ENCODE measurements at regions not wholly inside any gene's neighbourhood (a gene's known extent, or its start where the extent isn't known, plus 50 kb on each side); places are given as distances from the start of the nearest gene placed in this dataset.

GRCh38 chr5:123710031-123710430 is 198.1 kb downstream of the CSNK1G3 start:
- Histone ChIP-seq H3K36me3 (ENCODE audit: control insufficient read depth in 2 of 2, insufficient read depth in 1 of 2, low read length in 2 of 2) (no peaks in the 10 kb centered on the region), H3K9me3 (ENCODE audit: control insufficient read depth, insufficient read depth, low read depth, low read length) (no peaks in the 10 kb centered on the region), H3K4me3 (ENCODE audit: low read depth, low read length) (no peak overlapping the region), H3K27ac (ENCODE audit: extremely low read depth, low read depth, low read length) (no peak overlapping the region), H3K4me1 (ENCODE audit: control insufficient read depth, insufficient read depth, low read length) (no peaks in the 10 kb centered on the region)
- ChIA-PET CTCF (no interaction called here), POLR2A (no interaction called here)
- no peak for TF ChIP-seq ZNF654 (tag by site-specific recombination; IDR thresholded peaks at IDR 0.05; ENCODE audit: low read depth)
- no peak for TF ChIP-seq ZNF350 (tag by site-specific recombination; IDR thresholded peaks at IDR 0.05)
- TF ChIP-seq PATZ1 (tag by site-specific recombination; IDR thresholded peaks at IDR 0.05) = no peak
- TF ChIP-seq ZNF560 (tag by site-specific recombination; IDR thresholded peaks at IDR 0.05; ENCODE audit: borderline replicate concordance) = no peak
- TF ChIP-seq, protein P1, sequence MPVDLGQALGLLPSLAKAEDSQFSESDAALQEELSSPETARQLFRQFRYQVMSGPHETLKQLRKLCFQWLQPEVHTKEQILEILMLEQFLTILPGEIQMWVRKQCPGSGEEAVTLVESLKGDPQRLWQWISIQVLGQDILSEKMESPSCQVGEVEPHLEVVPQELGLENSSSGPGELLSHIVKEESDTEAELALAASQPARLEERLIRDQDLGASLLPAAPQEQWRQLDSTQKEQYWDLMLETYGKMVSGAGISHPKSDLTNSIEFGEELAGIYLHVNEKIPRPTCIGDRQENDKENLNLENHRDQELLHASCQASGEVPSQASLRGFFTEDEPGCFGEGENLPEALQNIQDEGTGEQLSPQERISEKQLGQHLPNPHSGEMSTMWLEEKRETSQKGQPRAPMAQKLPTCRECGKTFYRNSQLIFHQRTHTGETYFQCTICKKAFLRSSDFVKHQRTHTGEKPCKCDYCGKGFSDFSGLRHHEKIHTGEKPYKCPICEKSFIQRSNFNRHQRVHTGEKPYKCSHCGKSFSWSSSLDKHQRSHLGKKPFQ (tag by site-specific recombination; IDR thresholded peaks at IDR 0.05) = no peak
- TF ChIP-seq, protein P2, sequence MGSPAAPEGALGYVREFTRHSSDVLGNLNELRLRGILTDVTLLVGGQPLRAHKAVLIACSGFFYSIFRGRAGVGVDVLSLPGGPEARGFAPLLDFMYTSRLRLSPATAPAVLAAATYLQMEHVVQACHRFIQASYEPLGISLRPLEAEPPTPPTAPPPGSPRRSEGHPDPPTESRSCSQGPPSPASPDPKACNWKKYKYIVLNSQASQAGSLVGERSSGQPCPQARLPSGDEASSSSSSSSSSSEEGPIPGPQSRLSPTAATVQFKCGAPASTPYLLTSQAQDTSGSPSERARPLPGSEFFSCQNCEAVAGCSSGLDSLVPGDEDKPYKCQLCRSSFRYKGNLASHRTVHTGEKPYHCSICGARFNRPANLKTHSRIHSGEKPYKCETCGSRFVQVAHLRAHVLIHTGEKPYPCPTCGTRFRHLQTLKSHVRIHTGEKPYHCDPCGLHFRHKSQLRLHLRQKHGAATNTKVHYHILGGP (tag by site-specific recombination; IDR thresholded peaks at IDR 0.05) = no peak
- TF ChIP-seq ZNF37A (tag by site-specific recombination; IDR thresholded peaks at IDR 0.05) = no peak
- TF ChIP-seq ZNF155 (tag by site-specific recombination; IDR thresholded peaks at IDR 0.05) = no peak
- TF ChIP-seq ZNF48 (tag by site-specific recombination; IDR thresholded peaks at IDR 0.05) = no peak
- TF ChIP-seq ZNF664 (tag by site-specific recombination; IDR thresholded peaks at IDR 0.05) = no peak
- TF ChIP-seq ZNF549 (tag by site-specific recombination; IDR thresholded peaks at IDR 0.05) = no peak
- no peak for TF ChIP-seq ZNF596 (tag by site-specific recombination; IDR thresholded peaks at IDR 0.05)
- TF ChIP-seq SCRT1 (tag by site-specific recombination; IDR thresholded peaks at IDR 0.05; ENCODE audit: borderline replicate concordance) = no peak
- TF ChIP-seq ZNF423 (tag by site-specific recombination; IDR thresholded peaks at IDR 0.05) = no peak
- no peak for TF ChIP-seq PRDM1 (tag by site-specific recombination; IDR thresholded peaks at IDR 0.05)
- TF ChIP-seq ZNF311 (tag by site-specific recombination; IDR thresholded peaks at IDR 0.05; ENCODE audit: borderline replicate concordance) = no peak
- TF ChIP-seq, protein P3, sequence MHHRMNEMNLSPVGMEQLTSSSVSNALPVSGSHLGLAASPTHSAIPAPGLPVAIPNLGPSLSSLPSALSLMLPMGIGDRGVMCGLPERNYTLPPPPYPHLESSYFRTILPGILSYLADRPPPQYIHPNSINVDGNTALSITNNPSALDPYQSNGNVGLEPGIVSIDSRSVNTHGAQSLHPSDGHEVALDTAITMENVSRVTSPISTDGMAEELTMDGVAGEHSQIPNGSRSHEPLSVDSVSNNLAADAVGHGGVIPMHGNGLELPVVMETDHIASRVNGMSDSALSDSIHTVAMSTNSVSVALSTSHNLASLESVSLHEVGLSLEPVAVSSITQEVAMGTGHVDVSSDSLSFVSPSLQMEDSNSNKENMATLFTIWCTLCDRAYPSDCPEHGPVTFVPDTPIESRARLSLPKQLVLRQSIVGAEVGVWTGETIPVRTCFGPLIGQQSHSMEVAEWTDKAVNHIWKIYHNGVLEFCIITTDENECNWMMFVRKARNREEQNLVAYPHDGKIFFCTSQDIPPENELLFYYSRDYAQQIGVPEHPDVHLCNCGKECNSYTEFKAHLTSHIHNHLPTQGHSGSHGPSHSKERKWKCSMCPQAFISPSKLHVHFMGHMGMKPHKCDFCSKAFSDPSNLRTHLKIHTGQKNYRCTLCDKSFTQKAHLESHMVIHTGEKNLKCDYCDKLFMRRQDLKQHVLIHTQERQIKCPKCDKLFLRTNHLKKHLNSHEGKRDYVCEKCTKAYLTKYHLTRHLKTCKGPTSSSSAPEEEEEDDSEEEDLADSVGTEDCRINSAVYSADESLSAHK (tag by site-specific recombination; IDR thresholded peaks at IDR 0.05) = no peak
- TF ChIP-seq, protein P4, sequence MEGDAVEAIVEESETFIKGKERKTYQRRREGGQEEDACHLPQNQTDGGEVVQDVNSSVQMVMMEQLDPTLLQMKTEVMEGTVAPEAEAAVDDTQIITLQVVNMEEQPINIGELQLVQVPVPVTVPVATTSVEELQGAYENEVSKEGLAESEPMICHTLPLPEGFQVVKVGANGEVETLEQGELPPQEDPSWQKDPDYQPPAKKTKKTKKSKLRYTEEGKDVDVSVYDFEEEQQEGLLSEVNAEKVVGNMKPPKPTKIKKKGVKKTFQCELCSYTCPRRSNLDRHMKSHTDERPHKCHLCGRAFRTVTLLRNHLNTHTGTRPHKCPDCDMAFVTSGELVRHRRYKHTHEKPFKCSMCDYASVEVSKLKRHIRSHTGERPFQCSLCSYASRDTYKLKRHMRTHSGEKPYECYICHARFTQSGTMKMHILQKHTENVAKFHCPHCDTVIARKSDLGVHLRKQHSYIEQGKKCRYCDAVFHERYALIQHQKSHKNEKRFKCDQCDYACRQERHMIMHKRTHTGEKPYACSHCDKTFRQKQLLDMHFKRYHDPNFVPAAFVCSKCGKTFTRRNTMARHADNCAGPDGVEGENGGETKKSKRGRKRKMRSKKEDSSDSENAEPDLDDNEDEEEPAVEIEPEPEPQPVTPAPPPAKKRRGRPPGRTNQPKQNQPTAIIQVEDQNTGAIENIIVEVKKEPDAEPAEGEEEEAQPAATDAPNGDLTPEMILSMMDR (tag by site-specific recombination; IDR thresholded peaks at IDR 0.05) = no peak
- TF ChIP-seq REPIN1 (tag by site-specific recombination; IDR thresholded peaks at IDR 0.05; ENCODE audit: low read depth) = no peak
- no peak for TF ChIP-seq ZNF785 (tag by site-specific recombination; IDR thresholded peaks at IDR 0.05)

All from HEK293 (cell line).